H1 (cell line): ENCODE measurements at regions not wholly inside any gene's neighbourhood (a gene's known extent, or its start where the extent isn't known, plus 50 kb on each side); places are given as distances from the start of the nearest gene placed in this dataset.

Experiments
- CTCF ChIA-PET: fragments of 300-600 bp; sonication (Branson Sonifier 250); formaldehyde crosslinking; loops from one replicate; lab custom pipeline; 2021; ENCODE audit not compliant: partially characterized antibody; lab: Charles Lee
- POLR2A ChIA-PET: fragments of 300-600 bp; sonication (Branson Sonifier 250); formaldehyde crosslinking; loops from one replicate; lab custom pipeline; 2021; ENCODE audit warnings: inconsistent platforms; ENCODE audit not compliant: partially characterized antibody; lab: Charles Lee
- DNase-seq, 2 experiments: peaks; one replicate each; pipeline versions ENCODE4 v3.0.0 to v3.0.0-alpha.2; 2010 to 2022; ENCODE audit warnings: low spot score in 2 of 2, low read depth in 1 of 2, mixed read lengths in 1 of 2
- FAIRE-seq: peaks from 2 replicates; lab custom pipeline; 2011; peaks lifted over from hg19 to GRCh38; lab: Jason Lieb, UNC
- H2AFZ ChIP-seq: 2 replicates; pipeline ENCODE4 v1.8.1; 2012; ENCODE audit warnings: low read length, inconsistent platforms
- H2AK5ac ChIP-seq: 2 replicates; pipeline ENCODE4 v1.6.1; 2013; ENCODE audit warnings: low read depth, low read length
- H2BK120ac ChIP-seq: replicated peaks from 2 replicates; pipeline ENCODE3; 2013; ENCODE audit warnings: low read depth, low read length, inconsistent platforms
- H2BK12ac ChIP-seq: 2 replicates; pipeline ENCODE4 v1.6.1; 2013; ENCODE audit warnings: low read depth, low read length
- H2BK15ac ChIP-seq: 2 replicates; pipeline ENCODE4 v1.6.1; 2013; ENCODE audit warnings: low read length
- H2BK20ac ChIP-seq: 2 replicates; pipeline ENCODE4 v1.6.1; 2013; ENCODE audit warnings: low read length
- H2BK5ac ChIP-seq: 2 replicates; pipeline ENCODE4 v1.6.1; 2013; ENCODE audit warnings: low read depth, low read length
- H3K14ac ChIP-seq: 2 replicates; pipeline ENCODE4 v1.6.1; 2013; ENCODE audit warnings: inconsistent platforms; ENCODE audit not compliant: insufficient read length
- H3K18ac ChIP-seq: 2 replicates; pipeline ENCODE4 v1.6.1; 2013; ENCODE audit warnings: low read length; ENCODE audit errors: extremely low read depth
- H3K23ac ChIP-seq: 2 replicates; pipeline ENCODE4 v1.6.1; 2013; ENCODE audit warnings: inconsistent platforms; ENCODE audit not compliant: insufficient read length
- H3K23me2 ChIP-seq: 2 replicates; pipeline ENCODE4 v1.6.1; 2013; ENCODE audit warnings: low read depth, low read length
- H3K27ac ChIP-seq: 2 replicates; pipeline ENCODE4 v1.6.1; 2011; ENCODE audit warnings: low read depth, low read length, inconsistent platforms
- H3K27me3 ChIP-seq, 4 experiments: replicated peaks in 1 of 4; 1 replicate in 1 of 4; 2 replicates in 3 of 4; pipeline versions ENCODE4 v1.6.1 to v1.8.1; 2011 to 2013; ENCODE audit warnings: low read length in 3 of 4, mild to moderate bottlenecking in 3 of 4, inconsistent platforms in 2 of 4, mixed read lengths in 2 of 4, moderate library complexity in 1 of 4; ENCODE audit not compliant: control insufficient read depth in 3 of 4, insufficient read depth in 3 of 4; ENCODE audit errors: extremely low read depth in 1 of 4
- H3K36me3 ChIP-seq, 4 experiments: 2 replicates each; pipeline versions ENCODE4 v1.6.1 to v1.8.1; 2011 to 2013; ENCODE audit warnings: mild to moderate bottlenecking in 4 of 4, low read length in 3 of 4, moderate library complexity in 2 of 4, control low read depth in 1 of 4, inconsistent platforms in 1 of 4; ENCODE audit not compliant: insufficient read depth in 4 of 4, control insufficient read depth in 2 of 4
- H3K4ac ChIP-seq: replicated peaks from 2 replicates; pipeline ENCODE3; 2013; ENCODE audit warnings: low read length, low read depth, mixed read lengths, inconsistent platforms; ENCODE audit not compliant: insufficient read length
- H3K4me1 ChIP-seq, 4 experiments: replicated peaks in 1 of 4; 1 replicate in 1 of 4; 2 replicates in 3 of 4; pipeline versions ENCODE4 v1.6.1 to v1.8.1; 2011 to 2013; ENCODE audit warnings: low read length in 3 of 4, inconsistent platforms in 2 of 4, mixed read lengths in 1 of 4; ENCODE audit not compliant: insufficient read depth in 4 of 4, control insufficient read depth in 3 of 4
- H3K4me2 ChIP-seq, 2 experiments: 2 replicates each; pipeline versions ENCODE4 v1.6.1 to v1.8.1; 2011 to 2013; ENCODE audit warnings: low read depth in 2 of 2, low read length in 2 of 2, control low read depth in 1 of 2, inconsistent platforms in 1 of 2, mild to moderate bottlenecking in 1 of 2; ENCODE audit not compliant: insufficient read depth in 1 of 2
- H3K4me3 ChIP-seq, 4 experiments: fragments of 200-600, 300-600 bp in 1 of 4; sonication (generic), shearing (Covaris generic), sonication (Bioruptor Twin) in 1 of 4; 2 replicates each; pipeline versions ENCODE4 v1.5.1 to v1.8.1; 2011 to 2016; ENCODE audit warnings: low read length in 4 of 4, low read depth in 3 of 4, control low read depth in 2 of 4, inconsistent platforms in 2 of 4, mild to moderate bottlenecking in 2 of 4, mixed read lengths in 1 of 4, moderate library complexity in 1 of 4; ENCODE audit not compliant: insufficient read depth in 2 of 4; ENCODE audit errors: extremely low read depth in 1 of 4
- H3K56ac ChIP-seq: replicated peaks from 2 replicates; pipeline ENCODE3; 2013; ENCODE audit warnings: low read depth, mild to moderate bottlenecking, mixed read lengths, low read length, inconsistent platforms; ENCODE audit not compliant: insufficient read length
- H3K79me1 ChIP-seq: 2 replicates; pipeline ENCODE4 v1.6.1; 2013; ENCODE audit warnings: low read depth, low read length, control low read depth
- H3K79me2 ChIP-seq, 2 experiments: 2 replicates each; pipeline versions ENCODE4 v1.6.1 to v1.8.1; 2012 to 2013; ENCODE audit warnings: low read length in 2 of 2, mild to moderate bottlenecking in 2 of 2, inconsistent platforms in 1 of 2; ENCODE audit not compliant: insufficient read depth in 2 of 2, control insufficient read depth in 1 of 2
- H3K9ac ChIP-seq, 4 experiments: replicated peaks in 1 of 4; 1 replicate in 1 of 4; 2 replicates in 3 of 4; pipeline versions ENCODE4 v1.6.1 to v1.8.1; 2011 to 2013; ENCODE audit warnings: low read depth in 3 of 4, low read length in 3 of 4, control low read depth in 2 of 4, mild to moderate bottlenecking in 2 of 4, moderate library complexity in 2 of 4, inconsistent platforms in 1 of 4; ENCODE audit errors: extremely low read depth in 1 of 4
- H3K9me3 ChIP-seq, 2 experiments: 2 replicates each; pipeline versions ENCODE4 v1.6.1 to v1.8.1; 2012 to 2013; ENCODE audit warnings: mild to moderate bottlenecking in 2 of 2, moderate library complexity in 2 of 2, control low read depth in 1 of 2, inconsistent platforms in 1 of 2, low read depth in 1 of 2, low read length in 1 of 2, mixed read lengths in 1 of 2; ENCODE audit not compliant: insufficient read depth in 2 of 2
- H4K20me1 ChIP-seq, 2 experiments: replicated peaks in 1 of 2; 2 replicates each; pipeline versions ENCODE3 to v1.8.1; 2011 to 2013; ENCODE audit warnings: inconsistent platforms in 2 of 2, low read length in 2 of 2, mild to moderate bottlenecking in 1 of 2; ENCODE audit not compliant: insufficient read depth in 2 of 2, control insufficient read depth in 1 of 2
- H4K5ac ChIP-seq: 2 replicates; pipeline ENCODE4 v1.6.1; 2013; ENCODE audit warnings: low read length, low read depth, mixed read lengths, inconsistent platforms; ENCODE audit not compliant: insufficient read length
- H4K8ac ChIP-seq: 2 replicates; pipeline ENCODE4 v1.8.0; 2013; ENCODE audit warnings: mild to moderate bottlenecking, moderate library complexity, low read length, inconsistent platforms; ENCODE audit not compliant: insufficient read depth; ENCODE audit errors: extremely low read depth
- H4K91ac ChIP-seq: replicated peaks from 2 replicates; pipeline ENCODE3; 2013; ENCODE audit warnings: low read length, mixed read lengths, inconsistent platforms; ENCODE audit not compliant: insufficient read length
- EGR1 ChIP-seq: IDR thresholded peaks from 2 replicates; pipeline ENCODE4 v1.6.1; 2011; ENCODE audit warnings: low read depth, low read length, borderline replicate concordance
- POLR2AphosphoS5 ChIP-seq: IDR thresholded peaks from 2 replicates; pipeline ENCODE4 v1.6.1; 2011; ENCODE audit warnings: low read depth, low read length
- WGBS, 2 experiments: shearing (Covaris generic) in 1 of 2; methylation state at CpG; one replicate each; pipeline versions ENCODE4 v1.1.6 to v1.1.7; 2013 to 2015; ENCODE audit warnings: low lambda C conversion rate in 2 of 2, mixed read lengths in 2 of 2, inconsistent platforms in 1 of 2, low coverage in 1 of 2, missing lambda C conversion rate in 1 of 2; ENCODE audit not compliant: insufficient replicate concordance in 2 of 2, insufficient coverage in 1 of 2, insufficient read length in 1 of 2; ENCODE audit errors: extremely low coverage in 1 of 2, missing lambda C conversion rate in 1 of 2; 5-methylcytosine and 5-hydroxymethylcytosine counted together

DNA sequence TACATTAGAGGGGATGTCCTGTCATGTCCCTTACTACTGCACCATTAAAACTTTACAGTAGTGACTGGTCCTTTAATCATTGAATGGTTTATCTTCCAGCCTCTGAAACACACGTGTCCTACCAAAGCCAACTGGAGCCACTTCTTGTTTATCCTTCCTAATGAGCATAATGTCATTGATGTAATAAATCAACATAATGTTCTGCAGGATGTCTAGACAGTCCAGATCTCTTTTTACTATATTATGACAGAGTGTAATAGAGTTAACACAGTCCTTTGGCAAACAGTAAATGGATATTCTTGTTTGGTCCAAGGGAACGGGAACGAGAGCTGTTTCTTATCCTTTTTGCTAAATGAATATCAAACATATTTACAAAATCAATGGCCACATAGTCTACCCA lies 88.1 kb upstream of the PTPRD start:
- no peaks in the 10 kb centered on the region for H3K23me2 ChIP-seq

More for the DNA sequence above, 88.1 kb upstream of the PTPRD start:
- Histone ChIP-seq H3K79me1 (no peaks in the 10 kb centered on the region), H3K27me3 (no peaks in the 10 kb centered on the region), H2AFZ (no peak overlapping the region), H2BK20ac (no peak overlapping the region), H4K91ac (no peak overlapping the region), H2BK15ac (no peak overlapping the region), H3K27ac (no peak overlapping the region), H3K79me2 (no peaks in the 10 kb centered on the region), H3K4me1 (no peaks in the 10 kb centered on the region), H3K4me3 (no peak overlapping the region), H2BK120ac (no peak overlapping the region), H3K4me2 (no peak overlapping the region), H3K18ac (no peak overlapping the region), H3K9me3 (no peaks in the 10 kb centered on the region), H2AK5ac (no peak overlapping the region), H4K20me1 (no peaks in the 10 kb centered on the region), H3K4ac (no peak overlapping the region), H4K8ac (no peak overlapping the region), H2BK5ac (no peak overlapping the region), H3K23ac (no peak overlapping the region), H3K56ac (no peak overlapping the region), H2BK12ac (no peak overlapping the region), H4K5ac (no peak overlapping the region), H3K36me3 (no peaks in the 10 kb centered on the region), H3K9ac (no peak overlapping the region), H3K14ac (no peak overlapping the region)
- FAIRE-seq (no peak), DNase-seq (no peak)
- POLR2A ChIA-PET = interaction anchor here (1.0 kb wide), 1 partner anchor 342 kb away, joined by 3 read pairs; no protein-coding TSS in a partner anchor
- CTCF ChIA-PET = no interaction called here
- no peak for TF ChIP-seq POLR2AphosphoS5
- TF ChIP-seq EGR1 = no peak
- WGBS, 2 experiments = 96% methylated on average over 3 of the region's 3 CpGs; no CpG with 5 or more reads in 1 of the 2 experiments
